ENCODE measurements at regions not wholly inside any gene's neighbourhood (a gene's known extent, or its start where the extent isn't known, plus 50 kb on each side); places are given as distances from the start of the nearest gene placed in this dataset.

GRCh38 chr1:198449261-198449660 lies 91.2 kb downstream of the ATP6V1G3 start:
- Histone ChIP-seq H2AFZ (ENCODE audit: low read length) (no peak overlapping the region), H2BK5ac (ENCODE audit: insufficient read length, low read length) (no peak overlapping the region), H3K4me1 (ENCODE audit: insufficient read depth, low read length) (no peaks in the 10 kb centered on the region), H3K4me2 (ENCODE audit: insufficient read depth, insufficient read length, low read length) (no peak overlapping the region), H3K79me2 (ENCODE audit: insufficient read depth, low read length) (no peaks in the 10 kb centered on the region), H2BK120ac (ENCODE audit: low read depth, low read length, poor library complexity, severe bottlenecking) (no peak overlapping the region), H2AK5ac (ENCODE audit: insufficient read length, low read length) (no peak overlapping the region), H3K27me3 (ENCODE audit: insufficient read depth, low read length) (no peaks in the 10 kb centered on the region), H3K79me1 (ENCODE audit: insufficient read depth, low read depth, low read length, poor library complexity, severe bottlenecking) (no peaks in the 10 kb centered on the region), H3K14ac (ENCODE audit: insufficient read depth, low read length) (no peak overlapping the region), H2BK20ac (ENCODE audit: low read depth, low read length, poor library complexity, severe bottlenecking) (no peak overlapping the region), H3K4ac (ENCODE audit: low read depth, low read length) (no peak overlapping the region), H4K5ac (ENCODE audit: insufficient read length, low read depth, low read length) (no peak overlapping the region), H3K9ac (ENCODE audit: extremely low read depth, insufficient read length, low read length) (no peak overlapping the region), H3K27ac (ENCODE audit: insufficient read length, low read depth, low read length) (no peak overlapping the region), H3K9me3 (ENCODE audit: control insufficient read depth, low read depth, low read length) (no peaks in the 10 kb centered on the region), H4K20me1 (ENCODE audit: control insufficient read depth, insufficient read depth, insufficient read length) (no peaks in the 10 kb centered on the region), H3K18ac (ENCODE audit: insufficient read length, low read depth, low read length) (no peak overlapping the region), H3T11ph (ENCODE audit: low read length) (no peak overlapping the region), H3K23me2 (ENCODE audit: insufficient read length, low read depth, low read length, poor library complexity, severe bottlenecking) (no peaks in the 10 kb centered on the region), H4K8ac (replicated peaks; ENCODE audit: insufficient read length, low read depth, low read length) (no peak overlapping the region), H3K56ac (ENCODE audit: insufficient read length, low read depth, low read length) (no peak overlapping the region), H2BK12ac (ENCODE audit: insufficient read length, low read depth, low read length) (no peak overlapping the region), H2BK15ac (ENCODE audit: low read depth, low read length) (no peak overlapping the region), H4K91ac (ENCODE audit: insufficient read length, low read depth, low read length) (no peak overlapping the region), H3K23ac (ENCODE audit: insufficient read length, low read depth, low read length) (no peak overlapping the region)
- Mint-ChIP-seq H3K27ac (no peak overlapping the region), H3K27me3 (ENCODE audit: low read depth) (no peaks in the 10 kb centered on the region), H3K4me3 (no peak overlapping the region), H3K36me3 (ENCODE audit: insufficient read depth in 1 of 3, low read depth in 3 of 3) (no peaks in the 10 kb centered on the region), H3K9me3 (no peaks in the 10 kb centered on the region), H3K4me1 (no peaks in the 10 kb centered on the region)
- DNase-seq: no peak
- TF ChIP-seq, protein P1, sequence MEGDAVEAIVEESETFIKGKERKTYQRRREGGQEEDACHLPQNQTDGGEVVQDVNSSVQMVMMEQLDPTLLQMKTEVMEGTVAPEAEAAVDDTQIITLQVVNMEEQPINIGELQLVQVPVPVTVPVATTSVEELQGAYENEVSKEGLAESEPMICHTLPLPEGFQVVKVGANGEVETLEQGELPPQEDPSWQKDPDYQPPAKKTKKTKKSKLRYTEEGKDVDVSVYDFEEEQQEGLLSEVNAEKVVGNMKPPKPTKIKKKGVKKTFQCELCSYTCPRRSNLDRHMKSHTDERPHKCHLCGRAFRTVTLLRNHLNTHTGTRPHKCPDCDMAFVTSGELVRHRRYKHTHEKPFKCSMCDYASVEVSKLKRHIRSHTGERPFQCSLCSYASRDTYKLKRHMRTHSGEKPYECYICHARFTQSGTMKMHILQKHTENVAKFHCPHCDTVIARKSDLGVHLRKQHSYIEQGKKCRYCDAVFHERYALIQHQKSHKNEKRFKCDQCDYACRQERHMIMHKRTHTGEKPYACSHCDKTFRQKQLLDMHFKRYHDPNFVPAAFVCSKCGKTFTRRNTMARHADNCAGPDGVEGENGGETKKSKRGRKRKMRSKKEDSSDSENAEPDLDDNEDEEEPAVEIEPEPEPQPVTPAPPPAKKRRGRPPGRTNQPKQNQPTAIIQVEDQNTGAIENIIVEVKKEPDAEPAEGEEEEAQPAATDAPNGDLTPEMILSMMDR (conservative IDR thresholded peaks at IDR 0.05): no peak
